ENCODE measurements at regions not wholly inside any gene's neighbourhood (a gene's known extent, or its start where the extent isn't known, plus 50 kb on each side); places are given as distances from the start of the nearest gene placed in this dataset.

GRCh38 chr10:53744176-53744575, 971.6 kb upstream of the MBL2 start:
- no peak for TF ChIP-seq CTCF (IDR thresholded peaks at IDR 0.05)
- no peak for TF ChIP-seq JUNB (IDR thresholded peaks at IDR 0.05)
- no peak for TF ChIP-seq ZSCAN20 (CRISPR knock-in tag; IDR thresholded peaks at IDR 0.05)
- no peak for TF ChIP-seq PHF8 (IDR thresholded peaks at IDR 0.05; ENCODE audit: borderline replicate concordance, low read depth)

All from A549 (cell line).